GM19043 (cell line): ENCODE measurements at regions not wholly inside any gene's neighbourhood (a gene's known extent, or its start where the extent isn't known, plus 50 kb on each side); places are given as distances from the start of the nearest gene placed in this dataset.
"Not testable (repeated sequence)": the region's sequence is repeated elsewhere in the genome, so short reads cannot be mapped to it uniquely, and the experiment has no call there.

Source experiments
- ATAC-seq: cut with Tn5 transposase; IDR thresholded peaks from one replicate; pipeline ENCODE4 v1.9.1; 2021; ENCODE audit warnings: low read depth; ENCODE audit not compliant: unreplicated experiment

GRCh38 chr14:71541973-71542690 lies 390.1 kb upstream of the RGS6 start:
- no peak for ATAC-seq

DNA sequence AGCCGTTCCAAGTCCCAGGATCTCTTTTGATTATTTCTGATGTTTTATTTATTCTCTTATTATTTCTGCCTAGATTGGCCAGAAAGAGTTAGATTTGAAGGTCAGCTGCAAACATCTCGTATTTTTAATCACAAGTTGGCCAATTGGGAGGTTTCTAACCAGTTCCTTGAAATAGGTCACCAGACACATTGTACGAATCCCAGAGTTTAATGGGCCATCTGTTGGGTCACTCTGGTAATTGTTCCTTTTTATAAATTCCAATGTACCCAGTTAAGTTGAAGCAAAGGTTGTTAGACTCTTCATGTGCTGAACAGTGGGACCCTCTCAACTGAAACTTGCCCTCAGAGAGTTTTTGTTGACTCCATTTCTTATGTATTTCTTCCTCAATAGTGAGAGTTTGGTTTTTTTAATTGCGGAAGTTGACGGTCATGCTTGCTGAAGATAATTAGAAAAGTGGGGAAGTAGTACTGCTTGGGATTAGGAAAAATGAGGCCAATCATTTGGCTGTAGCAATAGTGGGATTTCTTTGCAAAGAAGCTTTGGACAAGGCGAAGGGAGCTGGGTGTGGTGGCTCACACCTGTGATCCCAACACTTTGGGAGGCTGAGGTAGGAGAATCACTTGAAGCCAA lies 382.7 kb upstream of the RGS6 start:
- ATAC-seq = no peak

GRCh38 chr14:71550367-71550766 lies 381.9 kb upstream of the RGS6 start:
- ATAC-seq = no peak

GRCh38 chr14:71551291-71551950 lies 380.8 kb upstream of the RGS6 start:
- no peak for ATAC-seq

DNA sequence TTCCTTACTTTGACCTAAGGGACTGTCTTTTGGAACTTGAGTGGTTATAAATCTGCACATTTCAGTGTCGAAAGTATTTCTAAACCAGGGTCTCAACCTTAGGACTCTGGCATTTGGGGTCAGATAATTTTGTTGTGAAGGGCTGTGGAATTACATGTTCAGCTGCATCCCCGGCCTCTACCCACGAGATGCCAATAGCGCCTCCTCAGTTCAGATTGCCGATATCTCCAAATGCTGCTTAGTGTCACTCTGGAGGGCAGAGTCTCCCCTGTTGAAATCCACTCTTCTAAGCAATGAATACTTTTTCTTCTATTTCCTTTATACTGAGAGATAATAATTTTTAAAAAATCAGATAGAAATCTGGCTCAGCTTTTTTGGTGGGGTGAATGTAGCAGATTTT lies 379.4 kb upstream of the RGS6 start:
- ATAC-seq = no peak

GRCh38 chr14:71553779-71554178 lies 378.4 kb upstream of the RGS6 start:
- ATAC-seq = no peak

DNA sequence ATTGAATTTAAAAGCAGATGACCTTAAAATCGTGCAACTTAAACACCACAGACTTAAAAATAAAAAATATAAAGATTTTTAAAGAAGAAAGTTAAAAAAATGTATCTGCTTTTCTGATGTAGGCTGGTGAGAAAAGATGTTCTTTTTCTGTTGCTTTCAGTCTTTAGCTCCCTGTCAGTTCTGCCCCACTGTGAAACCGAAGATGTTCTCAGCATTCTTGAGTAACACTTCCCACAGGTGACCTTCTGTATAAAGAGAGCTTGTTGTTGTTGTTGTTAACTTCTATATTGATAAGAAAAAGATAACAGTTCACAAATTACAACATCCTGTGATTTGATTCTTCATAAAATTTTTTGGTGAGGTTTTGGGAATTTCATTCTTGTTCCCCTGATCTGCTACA lies 377.9 kb upstream of the RGS6 start:
- ATAC-seq = no peak

DNA sequence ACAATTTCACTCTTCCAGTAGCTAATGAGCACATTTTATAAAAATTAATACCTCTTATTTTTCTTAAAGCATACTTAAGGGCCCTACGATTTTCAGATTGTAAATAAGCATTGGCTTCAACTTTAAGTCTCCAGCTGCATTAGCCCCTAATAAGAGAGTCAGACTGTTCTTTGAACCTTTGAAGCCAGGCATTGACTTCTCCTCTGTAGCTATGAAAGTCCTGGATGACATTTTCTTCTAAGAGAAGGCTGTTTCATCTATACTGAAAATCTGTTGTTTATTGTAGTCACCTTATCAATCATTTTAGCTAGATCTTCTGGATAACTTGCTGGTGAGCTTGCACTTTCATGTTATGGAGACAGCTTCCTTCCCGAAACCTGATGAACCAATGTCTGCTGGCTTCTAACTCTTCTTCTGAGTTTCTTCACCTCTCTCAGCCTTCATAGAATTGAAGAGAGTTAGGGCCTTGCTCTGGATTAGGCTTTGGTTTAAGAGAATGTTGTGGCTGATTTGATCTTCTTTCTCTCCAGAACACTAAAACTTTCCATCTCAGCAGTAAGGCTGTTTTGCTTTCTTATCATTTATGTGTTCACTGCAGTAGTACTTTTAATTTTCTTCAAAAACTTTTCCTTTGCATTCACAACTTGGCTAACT lies 377.1 kb upstream of the RGS6 start:
- ATAC-seq = peak; percentile 36

GRCh38 chr14:71555654-71556559 lies 376.3 kb upstream of the RGS6 start:
- ATAC-seq = peak; percentile 73

DNA sequence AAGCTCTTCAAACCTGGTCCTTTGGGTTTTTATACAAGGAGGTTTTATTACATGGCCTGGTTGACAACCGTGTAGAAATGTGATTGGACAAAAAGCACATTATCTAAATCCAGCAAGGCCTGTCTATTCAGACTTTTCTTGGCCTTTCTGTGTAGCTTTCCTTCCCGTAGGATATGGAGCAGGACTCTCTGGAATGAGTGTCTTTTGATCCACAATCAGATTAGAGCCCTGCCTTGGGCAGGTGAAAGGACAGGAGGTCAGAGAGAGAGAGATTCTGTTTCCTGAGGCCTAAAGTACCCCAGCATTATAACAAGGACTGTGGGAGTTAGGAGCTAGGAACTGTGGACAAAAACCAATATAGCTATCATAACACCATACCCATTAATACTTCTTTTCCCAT lies 375.5 kb upstream of the RGS6 start:
- no peak for ATAC-seq

DNA sequence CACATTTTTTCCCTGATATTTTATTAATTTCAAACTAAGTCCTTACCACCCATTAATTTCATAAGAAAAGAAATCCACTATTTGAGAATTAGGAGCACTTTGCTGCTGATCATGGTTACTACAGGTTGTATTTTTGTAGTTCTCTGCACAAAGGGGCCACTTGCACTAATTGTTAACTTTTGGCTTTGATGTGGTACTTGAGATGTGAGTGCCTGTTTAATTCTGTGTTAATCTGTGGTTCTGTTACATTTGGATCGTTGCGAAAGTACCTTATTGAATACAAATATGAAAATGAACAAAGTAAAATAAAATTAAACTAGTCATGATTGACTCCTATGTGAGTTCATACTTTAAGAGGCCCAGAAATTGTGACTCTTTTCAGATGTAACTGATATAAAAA lies 374.9 kb upstream of the RGS6 start:
- ATAC-seq = no peak

GRCh38 chr14:71558943-71559342 lies 373.3 kb upstream of the RGS6 start:
- not testable (repeated sequence) for ATAC-seq

- no peak for ATAC-seq
These were observed 371.5 kb upstream of the RGS6 start for GRCh38 chr14:71560751-71561150.

DNA sequence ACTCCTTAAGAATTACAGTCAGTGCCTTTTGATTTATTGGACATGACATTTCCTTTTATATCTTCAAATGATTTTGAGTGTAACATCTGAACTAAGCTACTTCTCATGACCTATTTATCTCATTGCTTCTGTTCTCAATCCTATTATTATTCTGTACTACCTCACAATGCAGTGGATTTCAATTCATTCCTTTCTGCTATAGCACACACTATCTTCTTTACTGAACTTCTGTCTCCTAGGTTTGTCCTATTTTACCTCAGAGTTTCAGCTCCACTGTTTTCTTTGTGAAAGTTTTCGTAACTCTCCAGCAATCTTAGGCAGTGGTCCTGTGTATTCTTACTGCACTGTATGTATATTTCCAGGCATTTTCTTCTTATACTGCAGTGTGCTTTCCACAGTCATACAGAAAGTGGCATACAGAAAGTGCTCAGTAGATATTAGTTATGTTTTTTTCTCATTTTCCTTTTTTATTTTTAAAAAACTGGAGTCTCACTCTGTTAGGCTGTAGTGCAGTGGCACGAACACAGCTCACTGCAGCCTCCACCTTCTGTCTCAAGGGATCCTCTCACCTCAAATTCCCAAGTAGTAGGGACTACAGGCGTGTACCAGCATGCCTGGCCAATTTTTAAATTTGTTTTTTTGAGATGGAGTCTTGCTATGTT lies 368.6 kb upstream of the RGS6 start:
- ATAC-seq = no peak

DNA sequence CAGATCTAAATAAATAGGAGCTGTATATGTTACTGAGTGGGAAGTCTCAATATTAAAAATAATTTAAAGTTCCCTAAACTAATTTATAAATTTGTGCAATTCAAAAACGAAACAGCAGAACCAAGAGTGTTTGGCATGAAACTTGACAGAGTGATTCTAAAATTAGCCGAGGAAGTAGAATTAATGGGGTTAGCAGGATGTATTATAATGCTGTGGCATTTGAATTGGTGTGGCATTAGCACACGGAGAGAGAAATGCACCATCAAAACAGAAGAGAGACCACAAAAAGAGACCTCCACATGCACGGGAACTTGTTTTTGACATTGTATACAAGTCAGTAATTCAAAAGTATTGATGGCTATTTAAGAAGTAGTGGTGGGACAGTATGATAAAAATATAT lies 366.0 kb upstream of the RGS6 start:
- no peak for ATAC-seq

- ATAC-seq = not testable (repeated sequence)
These were observed 364.6 kb upstream of the RGS6 start for GRCh38 chr14:71567499-71568133.

- no peak for ATAC-seq
These were observed 357.3 kb upstream of the RGS6 start for GRCh38 chr14:71574976-71575375.

DNA sequence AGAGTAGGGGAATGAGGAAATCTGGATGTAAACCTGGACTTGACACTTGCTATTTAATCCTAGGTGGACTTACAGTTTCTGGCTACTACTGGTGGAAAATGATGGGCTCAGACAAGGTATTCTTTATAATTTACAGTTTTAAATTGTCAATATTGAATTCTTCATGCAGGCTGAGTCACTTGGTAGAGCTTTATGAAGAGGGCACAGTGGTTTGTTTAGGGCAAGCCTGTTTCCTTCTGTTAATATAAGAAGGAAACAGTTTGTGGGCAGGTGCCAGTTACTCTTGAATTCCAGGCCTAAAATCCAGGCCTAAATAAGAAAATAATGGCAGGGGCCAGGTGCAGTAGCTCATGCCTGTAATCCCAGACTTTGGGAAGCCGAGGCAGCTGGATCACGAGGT lies 355.8 kb upstream of the RGS6 start:
- ATAC-seq = no peak

- ATAC-seq = no peak
These were observed 352.9 kb upstream of the RGS6 start for GRCh38 chr14:71579331-71579730.
